Activated naive CD8-positive, alpha-beta T cell treated with anti-CD3 and anti-CD28 coated beads, Interleukin-2, amount 10 ng/mL, durations not matched to agents 7 days and 5 days (primary cell): ENCODE measurements at regions not wholly inside any gene's neighbourhood (a gene's known extent, or its start where the extent isn't known, plus 50 kb on each side); places are given as distances from the start of the nearest gene placed in this dataset.

Experiments
- ATAC-seq: fragments of 150-1000 bp; cut with Tn5 transposase; one replicate; pipeline ENCODE4 v1.10.0; 2021; ENCODE audit warnings: low read depth, moderate library complexity
- POLR2A ChIA-PET: fragments of 350-600 bp; sonication (Branson Sonifier 250); formaldehyde crosslinking; loops from one replicate; lab custom pipeline; 2021; ENCODE audit warnings: antibody characterized with exemption; lab: Charles Lee
- DNase-seq: peaks from one replicate; pipeline ENCODE4 v3.0.0; 2021
- H3K27ac Mint-ChIP-seq: one replicate; pipeline ENCODE4 v1.8.0; 2022; ENCODE audit warnings: mild to moderate bottlenecking, mixed read lengths
- H3K27me3 Mint-ChIP-seq: one replicate; pipeline ENCODE4 v1.8.0; 2022; ENCODE audit warnings: mild to moderate bottlenecking, moderate library complexity, mixed read lengths
- H3K36me3 Mint-ChIP-seq: one replicate; pipeline ENCODE4 v1.8.0; 2021; ENCODE audit warnings: mild to moderate bottlenecking, mixed read lengths
- H3K4me1 Mint-ChIP-seq: one replicate; pipeline ENCODE4 v1.8.0; 2021; ENCODE audit warnings: mixed read lengths
- H3K4me3 Mint-ChIP-seq: one replicate; pipeline ENCODE4 v1.8.0; 2022; ENCODE audit warnings: mild to moderate bottlenecking, moderate library complexity, mixed read lengths
- H3K9me3 Mint-ChIP-seq: one replicate; pipeline ENCODE4 v1.8.0; 2021; ENCODE audit warnings: mixed read lengths

GRCh38 chr10:128485701-128486235 lies 359.5 kb upstream of the MKI67 start:
- Mint-ChIP-seq H3K36me3 (no peaks in the 10 kb centered on the region), H3K4me1 (no peaks in the 10 kb centered on the region), H3K4me3 (no peak overlapping the region), H3K9me3 (no peaks in the 10 kb centered on the region), H3K27ac (no peak overlapping the region), H3K27me3 (peaks cover 2% of the 10 kb centered on the region)
- POLR2A ChIA-PET: no interaction called here
- no peak for DNase-seq
- ATAC-seq: no peak

GRCh38 chr10:128487517-128487916 lies 361.3 kb upstream of the MKI67 start:
- Mint-ChIP-seq H3K4me3 (no peak overlapping the region), H3K4me1 (no peaks in the 10 kb centered on the region)

DNA sequence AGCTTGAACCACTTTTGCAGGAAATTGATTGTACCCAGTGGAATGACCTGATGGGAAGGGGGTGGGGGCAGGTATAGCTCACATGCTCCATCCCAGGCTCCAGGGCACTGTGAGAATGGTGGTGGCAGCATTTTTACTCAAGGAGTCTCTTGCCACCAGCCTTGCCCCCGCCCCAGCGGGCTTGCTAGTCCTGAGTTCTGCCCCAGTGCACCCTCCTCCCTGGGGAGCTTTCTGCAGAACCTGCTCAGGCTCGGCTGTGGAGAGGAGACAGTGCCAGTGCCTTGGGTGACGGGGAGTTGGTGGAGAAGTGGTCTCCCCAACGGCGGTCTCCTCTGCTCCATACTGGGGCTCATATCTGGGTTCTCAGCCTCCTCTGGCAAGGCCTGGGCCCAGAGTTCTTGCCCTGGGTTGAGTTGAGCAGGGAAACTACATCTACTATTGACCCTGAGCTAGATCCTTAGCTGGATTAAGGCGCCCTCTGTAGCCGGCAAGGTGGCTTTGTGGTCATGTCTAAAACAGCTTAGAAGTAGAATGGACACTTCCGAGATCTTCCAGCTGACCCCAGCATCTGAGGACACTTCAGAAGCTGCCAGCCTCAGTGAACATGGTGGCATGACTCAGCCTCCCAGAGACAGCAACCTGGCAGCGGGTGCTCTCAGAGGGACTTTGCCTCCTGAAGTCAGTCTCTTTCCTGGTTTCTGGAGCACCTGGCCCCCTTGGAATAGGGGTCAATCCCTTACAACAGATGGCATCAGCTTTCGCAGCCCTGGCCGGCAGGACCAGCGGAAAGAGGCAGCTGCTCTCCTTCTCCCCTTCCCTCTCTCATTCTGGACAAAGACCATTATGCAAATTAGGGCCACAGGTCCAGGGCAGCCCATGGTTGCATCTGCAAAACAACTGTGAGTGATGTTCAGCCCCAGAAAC lies 363.4 kb upstream of the MKI67 start:
- no peak for ATAC-seq
- H3K36me3 Mint-ChIP-seq: no peaks in the 10 kb centered on the region
- no peaks in the 10 kb centered on the region for H3K4me1 Mint-ChIP-seq
- no peak overlapping the region for H3K27ac Mint-ChIP-seq
- no peaks in the 10 kb centered on the region for H3K27me3 Mint-ChIP-seq
- POLR2A ChIA-PET: no interaction called here
- H3K4me3 Mint-ChIP-seq: no peak overlapping the region
- DNase-seq: no peak
- no peaks in the 10 kb centered on the region for H3K9me3 Mint-ChIP-seq

More at GRCh38 chr10:128487517-128487916, 361.3 kb upstream of the MKI67 start:
- POLR2A ChIA-PET: no interaction called here
- DNase-seq: no peak
- Mint-ChIP-seq H3K9me3 (no peaks in the 10 kb centered on the region), H3K27me3 (peaks cover 2% of the 10 kb centered on the region), H3K36me3 (no peaks in the 10 kb centered on the region), H3K27ac (no peak overlapping the region)
- no peak for ATAC-seq

DNA sequence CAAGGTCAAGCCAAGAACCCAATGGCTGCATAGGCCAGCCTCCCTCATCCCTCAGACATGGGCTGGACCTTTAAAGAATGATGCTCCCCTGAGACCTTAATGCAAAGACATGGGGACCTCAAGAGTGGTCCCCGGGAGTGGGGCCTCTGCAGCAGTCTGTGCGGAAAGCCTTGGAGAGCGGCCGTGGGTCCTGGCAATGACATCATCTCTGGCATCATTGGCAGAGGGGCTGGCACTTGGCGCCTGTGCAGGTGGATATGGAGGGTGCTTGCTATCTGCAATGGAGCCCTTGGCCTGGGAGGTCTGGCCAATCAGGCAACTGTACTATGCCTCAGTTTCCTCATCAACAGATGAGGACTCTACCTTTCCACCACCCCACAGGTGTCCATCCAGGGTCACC lies 365.5 kb upstream of the MKI67 start:
- H3K36me3 Mint-ChIP-seq: no peaks in the 10 kb centered on the region
- ATAC-seq (no peak), DNase-seq (no peak)
- H3K27ac Mint-ChIP-seq: no peak overlapping the region
- H3K9me3 Mint-ChIP-seq: no peaks in the 10 kb centered on the region
- H3K27me3 Mint-ChIP-seq: no peaks in the 10 kb centered on the region
- no peak overlapping the region for H3K4me3 Mint-ChIP-seq
- POLR2A ChIA-PET: no interaction called here
- no peaks in the 10 kb centered on the region for H3K4me1 Mint-ChIP-seq

- no peak for ATAC-seq
- POLR2A ChIA-PET: no interaction called here
Measured at GRCh38 chr10:128493811-128494210, 367.6 kb upstream of the MKI67 start.

DNA sequence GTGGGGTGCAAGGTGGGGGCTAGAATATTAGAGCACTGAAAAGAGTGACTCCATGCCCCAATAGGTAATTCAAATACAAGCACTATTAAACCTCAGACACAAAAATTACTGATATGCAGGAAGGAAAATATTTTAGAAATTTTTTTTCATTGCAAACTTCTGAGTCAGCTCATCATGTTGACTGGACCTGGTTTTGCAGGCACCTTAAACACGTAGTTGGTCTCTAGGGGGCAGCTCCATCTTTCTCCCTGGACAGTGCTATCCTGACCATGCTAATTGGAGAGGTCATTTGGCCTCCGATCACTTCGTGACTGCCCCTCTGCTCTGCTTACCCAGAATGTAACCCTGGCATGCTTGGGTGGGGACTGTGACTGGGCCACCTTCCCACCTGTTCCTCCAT lies 368.4 kb upstream of the MKI67 start:
- no peak for ATAC-seq

More at GRCh38 chr10:128493811-128494210, 367.6 kb upstream of the MKI67 start:
- Mint-ChIP-seq H3K36me3 (no peaks in the 10 kb centered on the region), H3K27me3 (no peaks in the 10 kb centered on the region), H3K27ac (no peak overlapping the region), H3K4me1 (no peaks in the 10 kb centered on the region), H3K4me3 (no peak overlapping the region), H3K9me3 (no peaks in the 10 kb centered on the region)
- DNase-seq: no peak

DNA sequence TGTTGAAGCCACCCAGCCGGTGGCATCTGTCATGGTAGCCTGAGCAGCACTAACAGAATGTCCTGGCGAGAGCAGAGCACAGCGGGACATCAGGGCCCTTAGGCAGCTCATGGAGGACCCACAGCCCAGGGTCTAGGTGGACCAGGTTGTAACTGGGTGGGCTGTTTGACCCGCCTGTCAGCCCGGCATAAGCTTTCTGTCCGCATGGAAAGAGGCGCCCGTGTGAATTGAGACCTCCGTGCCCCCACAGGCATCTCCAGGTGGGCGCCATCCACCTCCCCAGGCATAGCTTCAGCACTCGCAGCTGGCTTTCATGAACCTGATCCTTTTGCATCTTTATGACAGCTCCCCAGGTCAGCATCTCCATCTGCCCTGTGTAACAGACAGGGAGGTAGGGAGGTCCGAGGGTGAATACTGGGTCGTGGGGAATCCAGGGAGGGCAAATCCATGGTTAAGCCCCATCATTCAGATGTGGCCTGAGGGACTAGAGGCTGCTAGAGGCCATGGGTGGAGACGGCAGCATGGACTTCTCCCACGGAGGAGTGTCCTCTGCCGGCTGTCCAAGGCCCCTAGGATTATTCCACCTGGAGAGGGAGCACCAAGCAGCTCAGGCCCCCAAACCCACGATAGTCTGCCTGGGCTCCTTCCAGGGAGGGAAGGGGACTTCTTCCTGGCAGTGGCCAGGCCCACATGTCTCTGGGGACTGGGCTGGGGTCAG lies 371.6 kb upstream of the MKI67 start:
- no peaks in the 10 kb centered on the region for H3K9me3 Mint-ChIP-seq
- no peak overlapping the region for H3K4me3 Mint-ChIP-seq
- POLR2A ChIA-PET: no interaction called here
- no peaks in the 10 kb centered on the region for H3K4me1 Mint-ChIP-seq
- H3K36me3 Mint-ChIP-seq: no peaks in the 10 kb centered on the region
- H3K27me3 Mint-ChIP-seq: no peaks in the 10 kb centered on the region
- DNase-seq: no peak
- H3K27ac Mint-ChIP-seq: no peak overlapping the region
- no peak for ATAC-seq

More for the DNA sequence above, 368.4 kb upstream of the MKI67 start:
- H3K9me3 Mint-ChIP-seq: no peaks in the 10 kb centered on the region
- no peak overlapping the region for H3K4me3 Mint-ChIP-seq
- DNase-seq: no peak
- POLR2A ChIA-PET: no interaction called here
- no peaks in the 10 kb centered on the region for H3K4me1 Mint-ChIP-seq
- H3K27me3 Mint-ChIP-seq: no peaks in the 10 kb centered on the region
- H3K36me3 Mint-ChIP-seq: no peaks in the 10 kb centered on the region
- no peak overlapping the region for H3K27ac Mint-ChIP-seq

DNA sequence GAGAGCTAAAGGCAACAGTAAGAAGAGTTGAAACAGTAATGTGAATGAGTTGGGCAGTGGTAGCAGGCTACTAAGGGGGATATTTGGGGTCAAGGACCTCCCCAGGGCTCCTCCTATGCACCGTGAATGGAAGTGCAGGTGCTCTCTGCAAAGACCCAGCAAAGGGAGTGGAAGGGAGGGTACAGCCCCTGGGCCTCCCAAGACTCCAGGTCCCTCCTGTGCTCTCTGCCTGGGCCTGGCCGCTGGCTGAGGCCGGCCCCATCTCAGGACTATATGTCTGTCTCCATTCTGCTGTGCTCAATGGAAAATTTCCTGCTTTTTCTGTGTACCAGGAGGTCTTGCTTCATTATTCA lies 372.1 kb upstream of the MKI67 start:
- POLR2A ChIA-PET: no interaction called here
- DNase-seq: no peak
- H3K4me3 Mint-ChIP-seq: no peak overlapping the region
- no peaks in the 10 kb centered on the region for H3K27me3 Mint-ChIP-seq
- no peaks in the 10 kb centered on the region for H3K9me3 Mint-ChIP-seq
- ATAC-seq: no peak
- H3K36me3 Mint-ChIP-seq: no peaks in the 10 kb centered on the region
- no peak overlapping the region for H3K27ac Mint-ChIP-seq
- no peaks in the 10 kb centered on the region for H3K4me1 Mint-ChIP-seq

DNA sequence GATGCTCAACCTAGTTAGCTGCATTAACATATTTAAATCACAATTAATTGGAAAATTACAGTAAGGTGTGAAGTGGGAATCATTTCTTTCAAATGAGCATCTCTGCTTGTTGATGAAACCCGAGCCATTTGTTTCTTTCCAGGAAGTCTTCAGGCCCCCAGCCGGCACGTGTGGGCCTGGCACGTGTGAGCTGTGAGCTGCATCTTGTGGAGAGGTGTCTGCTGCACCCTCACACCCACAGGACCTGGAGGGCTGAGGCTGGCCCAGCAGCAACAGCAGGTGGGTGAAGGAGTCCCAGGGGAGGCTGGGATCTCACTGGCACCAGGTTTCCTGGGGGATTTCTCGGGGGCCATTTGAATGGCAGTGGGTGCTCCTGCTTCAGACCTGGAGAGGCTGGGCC lies 372.5 kb upstream of the MKI67 start:
- Mint-ChIP-seq H3K27ac (no peak overlapping the region), H3K4me3 (no peak overlapping the region), H3K36me3 (no peaks in the 10 kb centered on the region), H3K27me3 (no peaks in the 10 kb centered on the region), H3K9me3 (no peaks in the 10 kb centered on the region), H3K4me1 (no peaks in the 10 kb centered on the region)
- DNase-seq: no peak
- no peak for ATAC-seq
- POLR2A ChIA-PET: no interaction called here

GRCh38 chr10:128499486-128499885 lies 373.3 kb upstream of the MKI67 start:
- H3K36me3 Mint-ChIP-seq: no peaks in the 10 kb centered on the region
- ATAC-seq (no peak), DNase-seq (no peak)
- no peaks in the 10 kb centered on the region for H3K4me1 Mint-ChIP-seq
- no peaks in the 10 kb centered on the region for H3K27me3 Mint-ChIP-seq
- no peak overlapping the region for H3K4me3 Mint-ChIP-seq
- POLR2A ChIA-PET: no interaction called here
- no peaks in the 10 kb centered on the region for H3K9me3 Mint-ChIP-seq
- H3K27ac Mint-ChIP-seq: no peak overlapping the region

GRCh38 chr10:128499956-128500355 lies 373.7 kb upstream of the MKI67 start:
- no peak for DNase-seq
- Mint-ChIP-seq H3K4me3 (no peak overlapping the region), H3K27ac (no peak overlapping the region), H3K4me1 (no peaks in the 10 kb centered on the region), H3K36me3 (no peaks in the 10 kb centered on the region), H3K9me3 (no peaks in the 10 kb centered on the region), H3K27me3 (no peaks in the 10 kb centered on the region)
- POLR2A ChIA-PET: no interaction called here
- ATAC-seq: no peak

- Mint-ChIP-seq H3K4me3 (no peak overlapping the region), H3K27ac (no peak overlapping the region), H3K36me3 (no peaks in the 10 kb centered on the region), H3K27me3 (no peaks in the 10 kb centered on the region), H3K9me3 (no peaks in the 10 kb centered on the region), H3K4me1 (no peaks in the 10 kb centered on the region)
- DNase-seq (no peak), ATAC-seq (no peak)
- POLR2A ChIA-PET: no interaction called here
Measured at GRCh38 chr10:128500642-128501041, 374.4 kb upstream of the MKI67 start.

- DNase-seq (no peak), ATAC-seq (no peak)
- H3K36me3 Mint-ChIP-seq: no peaks in the 10 kb centered on the region
- peaks cover 2% of the 10 kb centered on the region for H3K27me3 Mint-ChIP-seq
- no peak overlapping the region for H3K27ac Mint-ChIP-seq
- H3K4me3 Mint-ChIP-seq: no peak overlapping the region
- POLR2A ChIA-PET: no interaction called here
- no peaks in the 10 kb centered on the region for H3K9me3 Mint-ChIP-seq
- H3K4me1 Mint-ChIP-seq: no peaks in the 10 kb centered on the region
Measured at GRCh38 chr10:128505346-128505745, 379.1 kb upstream of the MKI67 start.

DNA sequence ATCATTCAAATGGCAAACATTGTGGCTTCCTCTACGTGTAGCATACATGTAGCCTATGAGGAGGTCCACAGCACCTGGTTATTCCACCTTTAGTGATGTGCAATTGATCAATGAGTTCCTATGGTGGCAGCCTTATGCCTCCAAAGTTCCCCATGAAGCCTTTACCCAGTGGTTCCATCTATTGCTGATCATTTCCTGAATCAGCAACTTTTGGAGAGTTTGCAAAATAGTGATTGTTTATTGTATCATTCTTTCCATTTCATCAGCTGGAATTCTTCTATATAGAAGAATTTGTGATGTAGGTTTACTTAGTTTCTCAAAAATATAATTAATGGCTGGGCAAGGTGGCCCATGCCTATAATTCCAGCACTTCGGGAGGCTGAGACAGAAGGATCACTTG lies 380.2 kb upstream of the MKI67 start:
- Mint-ChIP-seq H3K36me3 (no peaks in the 10 kb centered on the region), H3K27me3 (peaks cover 2% of the 10 kb centered on the region), H3K27ac (no peak overlapping the region), H3K4me3 (no peak overlapping the region), H3K9me3 (no peaks in the 10 kb centered on the region), H3K4me1 (no peaks in the 10 kb centered on the region)
- ATAC-seq: no peak
- POLR2A ChIA-PET: no interaction called here
- no peak for DNase-seq
